ENCODE measurements at regions not wholly inside any gene's neighbourhood (a gene's known extent, or its start where the extent isn't known, plus 50 kb on each side); places are given as distances from the start of the nearest gene placed in this dataset.

DNA sequence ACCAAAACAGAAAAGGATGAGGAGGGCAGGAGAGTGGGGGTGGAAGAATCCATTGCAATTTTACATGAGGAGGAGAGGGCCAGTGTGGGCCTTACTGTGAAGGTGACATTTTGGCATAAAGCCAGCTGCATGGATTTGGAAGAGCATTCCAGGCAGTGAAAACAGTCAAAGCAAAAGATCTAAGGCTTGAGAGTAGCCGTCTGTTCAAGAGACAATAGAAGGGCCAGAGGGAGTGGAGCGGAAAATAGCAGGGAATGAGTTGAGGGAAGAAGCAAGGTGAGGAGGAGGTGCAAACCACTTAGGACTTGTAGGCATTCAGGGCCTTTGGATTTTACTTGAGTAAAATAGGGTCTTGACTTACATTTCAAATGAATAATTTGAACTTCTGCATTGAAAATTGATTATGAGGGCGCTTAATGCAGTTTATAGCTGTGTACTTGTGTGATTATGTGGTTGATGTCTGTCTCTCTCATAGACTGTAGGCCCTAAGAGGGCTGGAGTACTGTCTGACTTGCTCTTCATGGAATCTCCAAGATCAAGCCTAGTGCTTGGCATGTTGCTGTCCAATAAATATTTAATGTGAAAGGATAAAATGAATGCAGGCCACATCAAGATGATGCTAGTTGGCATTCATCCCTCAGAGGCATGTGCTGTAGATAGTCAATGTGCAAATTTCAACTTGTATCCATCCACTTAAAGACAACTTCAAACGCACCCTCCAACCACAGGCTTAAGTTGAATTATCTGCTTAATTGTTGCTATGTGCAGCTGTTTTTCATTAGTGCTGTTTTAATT, 772.1 kb upstream of the RBFOX1 start:
- TF ChIP-seq JUND (IDR thresholded peaks at IDR 0.05) = no peak
- TF ChIP-seq POLR2AphosphoS5 (IDR thresholded peaks at IDR 0.05; ENCODE audit: low read depth, low read length) = no peak
- Histone ChIP-seq H3K4me1 (ENCODE audit: control insufficient read depth in 1 of 2, insufficient read depth in 2 of 2, low read length in 2 of 2) (no peaks in the 10 kb centered on the region), H3K4me2 (ENCODE audit: low read length) (no peak overlapping the region), H3K36me3 (ENCODE audit: control insufficient read depth in 1 of 2, insufficient read depth in 2 of 2, low read length in 2 of 2) (no peaks in the 10 kb centered on the region), H3K27me3 (ENCODE audit: insufficient read depth, low read length) (no peaks in the 10 kb centered on the region), H3K79me2 (ENCODE audit: insufficient read depth, low read length) (no peaks in the 10 kb centered on the region), H3K9ac (ENCODE audit: low read length) (no peak overlapping the region), H3K9me2 (ENCODE audit: insufficient read depth) (no peaks in the 10 kb centered on the region), H4K20me1 (ENCODE audit: insufficient read depth) (no peaks in the 10 kb centered on the region), H3K27ac (ENCODE audit: low read depth, low read length) (no peak overlapping the region), H3K4me3 (replicated peaks in 1 of 2; ENCODE audit: low read depth in 1 of 2, low read length in 2 of 2) (no peak overlapping the region), H2AFZ (ENCODE audit: low read depth, low read length, poor library complexity, severe bottlenecking) (no peak overlapping the region), H3K9me3 (ENCODE audit: control insufficient read depth in 1 of 2, insufficient read depth in 1 of 2, low read depth in 1 of 2, low read length in 2 of 2) (no peaks in the 10 kb centered on the region)
- CTCF ChIA-PET = no interaction called here
- ATAC-seq (no peak), DNase-seq (ENCODE audit: low read depth, low spot score) (no peak)
- POLR2A ChIA-PET = no interaction called here
- intact Hi-C loops (cut with micrococcal nuclease) = no loop called here
- RAD21 ChIA-PET (ENCODE audit: low non-redundant PET in 1 of 2, low total read pairs in 2 of 2, uncharacterized antibody in 2 of 2, unreplicated experiment in 2 of 2) = no interaction called here
- no TSS peak for BruUV-seq (replicated peaks)

DNA sequence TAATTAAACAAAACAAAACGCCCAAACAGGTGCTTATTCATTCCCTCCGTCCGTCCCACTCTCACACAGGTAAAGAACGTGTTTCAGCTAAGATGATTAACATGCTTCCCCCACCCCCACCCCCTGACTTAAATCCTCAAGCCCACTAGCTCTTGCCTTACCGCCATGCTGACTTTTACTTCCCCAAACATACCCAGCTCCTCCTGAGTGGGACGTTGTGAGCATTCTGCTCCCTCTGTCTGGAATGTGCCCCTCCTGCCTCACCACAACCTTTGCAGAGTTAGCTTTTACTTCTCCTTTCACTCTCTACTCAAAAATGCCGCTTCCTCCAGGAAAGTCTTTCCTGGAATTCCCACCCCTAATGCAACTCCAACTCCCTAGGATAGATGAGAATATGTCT, 774.0 kb upstream of the RBFOX1 start:
- ChIA-PET POLR2A (no interaction called here), RAD21 (ENCODE audit: low non-redundant PET in 1 of 2, low total read pairs in 2 of 2, uncharacterized antibody in 2 of 2, unreplicated experiment in 2 of 2) (no interaction called here), CTCF (no interaction called here)
- H3K36me3 ChIP-seq (ENCODE audit: control insufficient read depth in 1 of 2, insufficient read depth in 2 of 2, low read length in 2 of 2) = no peaks in the 10 kb centered on the region
- H3K9me2 ChIP-seq (ENCODE audit: insufficient read depth) = no peaks in the 10 kb centered on the region
- no peaks in the 10 kb centered on the region for H3K9me3 ChIP-seq (ENCODE audit: control insufficient read depth in 1 of 2, insufficient read depth in 1 of 2, low read depth in 1 of 2, low read length in 2 of 2)
- no peak for ATAC-seq
- no peak for TF ChIP-seq EZH2phosphoT487 (IDR thresholded peaks at IDR 0.05; ENCODE audit: borderline replicate concordance)
- no peak overlapping the region for H3K4me3 ChIP-seq (replicated peaks in 1 of 2; ENCODE audit: low read depth in 1 of 2, low read length in 2 of 2)
- intact Hi-C loops (cut with micrococcal nuclease) = no loop called here
- H4K20me1 ChIP-seq (ENCODE audit: insufficient read depth) = no peaks in the 10 kb centered on the region
- BruUV-seq (replicated peaks) = no TSS peak
- no peak for DNase-seq (ENCODE audit: low read depth, low spot score)
- H3K4me2 ChIP-seq (ENCODE audit: low read length) = no peak overlapping the region
- H3K79me2 ChIP-seq (ENCODE audit: insufficient read depth, low read length) = no peaks in the 10 kb centered on the region
- no peak overlapping the region for H2AFZ ChIP-seq (ENCODE audit: low read depth, low read length, poor library complexity, severe bottlenecking)
- no peak overlapping the region for H3K27ac ChIP-seq (ENCODE audit: low read depth, low read length)
- no peaks in the 10 kb centered on the region for H3K27me3 ChIP-seq (ENCODE audit: insufficient read depth, low read length)
- no peak overlapping the region for H3K9ac ChIP-seq (ENCODE audit: low read length)
- no peaks in the 10 kb centered on the region for H3K4me1 ChIP-seq (ENCODE audit: control insufficient read depth in 1 of 2, insufficient read depth in 2 of 2, low read length in 2 of 2)
